A549 (cell line): ENCODE measurements at regions not wholly inside any gene's neighbourhood (a gene's known extent, or its start where the extent isn't known, plus 50 kb on each side); places are given as distances from the start of the nearest gene placed in this dataset.
A peak's percentile ranks its signal among the peaks of the same experiment; 100 is the strongest.

ENCODE experiments used
- ATAC-seq, 2 experiments: fragments of 200-7000 bp in 1 of 2; fragments of >200 bp in 1 of 2; cut with Nextera tagmentation in 1 of 2; cut with Tn5 transposase in 1 of 2; 3 replicates each; pipeline versions ENCODE4 v1.8.0 to v1.9.1; 2018 to 2020; ENCODE audit warnings: mild to moderate bottlenecking in 1 of 2, moderate library complexity in 1 of 2
- CTCF ChIA-PET: fragments of 300-600 bp; sonication (Branson Sonifier 250); formaldehyde crosslinking; extraction: SDS; loops from one replicate; lab custom pipeline; 2021; ENCODE audit warnings: antibody characterized with exemption, inconsistent platforms; lab: Yijun Ruan, JAX
- POLR2A ChIA-PET: fragments of 350-600 bp; formaldehyde crosslinking; extraction: SDS; loops from one replicate; lab custom pipeline; 2021; ENCODE audit warnings: antibody characterized with exemption, inconsistent platforms; lab: Yijun Ruan, JAX
- DNase-seq, 2 experiments: peaks; one replicate each; pipeline versions ENCODE4 v3.0.0 to v3.0.0-alpha.2; 2011 to 2016; ENCODE audit warnings: low read depth in 1 of 2, low spot score in 1 of 2
- FAIRE-seq: peaks from 2 replicates; lab custom pipeline; 2011; peaks lifted over from hg19 to GRCh38; lab: Jason Lieb, UNC
- H3K27ac ChIP-seq, 2 experiments: fragments of >200 bp; sonication (Bioruptor Twin); formaldehyde crosslinking; 3 replicates each; pipeline ENCODE4 v1.5.1; 2016 to 2017
- H3K4me1 ChIP-seq: fragments of >200 bp; sonication (Bioruptor Twin); formaldehyde crosslinking; 3 replicates; pipeline ENCODE4 v1.6.1; 2016
- H3K4me2 ChIP-seq: fragments of >200 bp; sonication (Bioruptor Twin); formaldehyde crosslinking; 3 replicates; pipeline ENCODE4 v1.6.1; 2016
- H3K4me3 ChIP-seq: fragments of >200 bp; sonication (Bioruptor Twin); formaldehyde crosslinking; 3 replicates; pipeline ENCODE4 v1.5.1; 2016
- H3K9me3 ChIP-seq: fragments of >200 bp; sonication (Bioruptor Twin); formaldehyde crosslinking; 3 replicates; pipeline ENCODE4 v1.6.1; 2016
- BHLHE40 ChIP-seq: IDR thresholded peaks from 2 replicates; pipeline ENCODE4 v1.6.1; 2012; ENCODE audit warnings: low read depth, low read length, inconsistent platforms
- CBX2 ChIP-seq: fragments of 200-600 bp; sonication (generic); IDR thresholded peaks from 2 replicates; pipeline ENCODE4 v1.6.1; 2016; ENCODE audit warnings: low read depth, mild to moderate bottlenecking, borderline replicate concordance
- CHD2 ChIP-seq: fragments of 150-350 bp; IDR thresholded peaks from 2 replicates; pipeline ENCODE4 v1.6.1; 2014; ENCODE audit warnings: low read length; ENCODE audit not compliant: partially characterized antibody
- EHMT2 ChIP-seq: fragments of 200-600 bp; sonication (generic); IDR thresholded peaks from 2 replicates; pipeline ENCODE4 v1.6.1; 2016; ENCODE audit warnings: antibody characterized with exemption, low read depth, mild to moderate bottlenecking, moderate library complexity
- FOSL2 ChIP-seq, 2 experiments: fragments of 450-650 bp in 1 of 2; fragments of >200 bp in 1 of 2; sonication (Bioruptor Twin) in 1 of 2; formaldehyde crosslinking; IDR thresholded peaks; 2 replicates each; pipeline versions ENCODE4 v1.5.0 to v1.6.1; 2016 to 2020; ENCODE audit warnings: mild to moderate bottlenecking in 1 of 2, moderate library complexity in 1 of 2
- HOXB13 ChIP-seq: fragments of 250-450 bp; sonication (Bioruptor Pico); IDR thresholded peaks from 2 replicates; pipeline ENCODE4 v1.5.0; 2020; ENCODE audit warnings: low read depth, mild to moderate bottlenecking, moderate library complexity
- JUN ChIP-seq, 2 experiments: fragments of >200 bp; sonication (Bioruptor Twin); formaldehyde crosslinking; IDR thresholded peaks; 2 replicates in 1 of 2; 3 replicates in 1 of 2; pipeline ENCODE4 v1.6.1; 2016 to 2017
- MAFK ChIP-seq: fragments of 450-650 bp; IDR thresholded peaks from 2 replicates; pipeline ENCODE4 v1.6.1; 2014; ENCODE audit not compliant: partially characterized antibody
- MYC ChIP-seq: IDR thresholded peaks from 2 replicates; pipeline ENCODE4 v1.6.1; 2012; ENCODE audit warnings: mild to moderate bottlenecking, inconsistent platforms, low read length, improper control_type of control experiment, borderline replicate concordance
- NPAS2 ChIP-seq: fragments of 250-450 bp; sonication (Bioruptor Pico); IDR thresholded peaks from 2 replicates; pipeline ENCODE4 v1.8.0; 2022; ENCODE audit warnings: mild to moderate bottlenecking, moderate library complexity, borderline replicate concordance
- NR3C1 ChIP-seq: fragments of >200 bp; sonication (Bioruptor Twin); formaldehyde crosslinking; IDR thresholded peaks from 3 replicates; pipeline ENCODE4 v1.6.1; 2017
- PHF8 ChIP-seq: fragments of 200-600 bp; sonication (generic); IDR thresholded peaks from 2 replicates; pipeline ENCODE4 v1.6.1; 2016; ENCODE audit warnings: low read depth, mild to moderate bottlenecking, antibody characterized with exemption, moderate library complexity, borderline replicate concordance
- POLR2A ChIP-seq: IDR thresholded peaks from 2 replicates; pipeline ENCODE4 v1.6.1; 2012; ENCODE audit warnings: mild to moderate bottlenecking, low read length
- RFX5 ChIP-seq: fragments of 450-650 bp; IDR thresholded peaks from 2 replicates; pipeline ENCODE4 v1.7.1; 2014; ENCODE audit warnings: antibody characterized with exemption, mild to moderate bottlenecking, moderate library complexity
- SREBF2 ChIP-seq: fragments of 450-650 bp; IDR thresholded peaks from 2 replicates; pipeline ENCODE4 v1.6.1; 2014; ENCODE audit warnings: mild to moderate bottlenecking, moderate library complexity
- USF2 ChIP-seq: fragments of 450-650 bp; IDR thresholded peaks from 2 replicates; pipeline ENCODE4 v1.6.1; 2014; ENCODE audit warnings: antibody characterized with exemption
- ZFP36 ChIP-seq: fragments of 450-650 bp; IDR thresholded peaks from 2 replicates; pipeline ENCODE4 v1.6.1; 2014; ENCODE audit warnings: borderline replicate concordance; ENCODE audit not compliant: partially characterized antibody
- WGBS: methylation state at CpG from one replicate; pipeline ENCODE4 v1.1.6; 2017; ENCODE audit errors: missing lambda C conversion rate; 5-methylcytosine and 5-hydroxymethylcytosine counted together
- TF ChIP-seq, protein P1 (sequence below): fragments of 200-600 bp; sonication (generic); IDR thresholded peaks from 2 replicates; pipeline ENCODE4 v1.6.1; 2016; ENCODE audit warnings: antibody characterized with exemption, mild to moderate bottlenecking, moderate library complexity
- TF ChIP-seq, protein P2 (sequence below): IDR thresholded peaks from 2 replicates; pipeline ENCODE4 v1.6.1; 2012

GRCh38 chr11:43214471-43214870 lies 97.3 kb upstream of the API5 start:
- DNase-seq (no peak), FAIRE-seq (no peak), ATAC-seq (no peak)
- Histone ChIP-seq H3K27ac (no peak overlapping the region), H3K4me1 (no peaks in the 10 kb centered on the region), H3K4me2 (no peak overlapping the region), H3K4me3 (no peak overlapping the region), H3K9me3 (no peaks in the 10 kb centered on the region)
- POLR2A ChIA-PET, result no interaction called here
- TF ChIP-seq, protein P1, sequence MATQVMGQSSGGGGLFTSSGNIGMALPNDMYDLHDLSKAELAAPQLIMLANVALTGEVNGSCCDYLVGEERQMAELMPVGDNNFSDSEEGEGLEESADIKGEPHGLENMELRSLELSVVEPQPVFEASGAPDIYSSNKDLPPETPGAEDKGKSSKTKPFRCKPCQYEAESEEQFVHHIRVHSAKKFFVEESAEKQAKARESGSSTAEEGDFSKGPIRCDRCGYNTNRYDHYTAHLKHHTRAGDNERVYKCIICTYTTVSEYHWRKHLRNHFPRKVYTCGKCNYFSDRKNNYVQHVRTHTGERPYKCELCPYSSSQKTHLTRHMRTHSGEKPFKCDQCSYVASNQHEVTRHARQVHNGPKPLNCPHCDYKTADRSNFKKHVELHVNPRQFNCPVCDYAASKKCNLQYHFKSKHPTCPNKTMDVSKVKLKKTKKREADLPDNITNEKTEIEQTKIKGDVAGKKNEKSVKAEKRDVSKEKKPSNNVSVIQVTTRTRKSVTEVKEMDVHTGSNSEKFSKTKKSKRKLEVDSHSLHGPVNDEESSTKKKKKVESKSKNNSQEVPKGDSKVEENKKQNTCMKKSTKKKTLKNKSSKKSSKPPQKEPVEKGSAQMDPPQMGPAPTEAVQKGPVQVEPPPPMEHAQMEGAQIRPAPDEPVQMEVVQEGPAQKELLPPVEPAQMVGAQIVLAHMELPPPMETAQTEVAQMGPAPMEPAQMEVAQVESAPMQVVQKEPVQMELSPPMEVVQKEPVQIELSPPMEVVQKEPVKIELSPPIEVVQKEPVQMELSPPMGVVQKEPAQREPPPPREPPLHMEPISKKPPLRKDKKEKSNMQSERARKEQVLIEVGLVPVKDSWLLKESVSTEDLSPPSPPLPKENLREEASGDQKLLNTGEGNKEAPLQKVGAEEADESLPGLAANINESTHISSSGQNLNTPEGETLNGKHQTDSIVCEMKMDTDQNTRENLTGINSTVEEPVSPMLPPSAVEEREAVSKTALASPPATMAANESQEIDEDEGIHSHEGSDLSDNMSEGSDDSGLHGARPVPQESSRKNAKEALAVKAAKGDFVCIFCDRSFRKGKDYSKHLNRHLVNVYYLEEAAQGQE, result peak; percentile 14; the same call in 1 of the 2 replicates
- no peak for TF ChIP-seq HOXB13 (CRISPR knock-in tag)
- 14% methylated on average over 1 of the region's 1 CpG for WGBS
- CTCF ChIA-PET, result no interaction called here

- no peak for DNase-seq
- no peak for ATAC-seq
- FAIRE-seq, result no peak
- ChIA-PET POLR2A (no interaction called here), CTCF (no interaction called here)
- no peak overlapping the region for H3K27ac ChIP-seq
- H3K9me3 ChIP-seq, result no peaks in the 10 kb centered on the region
- no peak overlapping the region for H3K4me3 ChIP-seq
- WGBS, result 11% methylated on average over 7 of the region's 7 CpGs
- TF ChIP-seq, protein P2, sequence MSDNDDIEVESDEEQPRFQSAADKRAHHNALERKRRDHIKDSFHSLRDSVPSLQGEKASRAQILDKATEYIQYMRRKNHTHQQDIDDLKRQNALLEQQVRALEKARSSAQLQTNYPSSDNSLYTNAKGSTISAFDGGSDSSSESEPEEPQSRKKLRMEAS, result no peak
- no peak for TF ChIP-seq NPAS2 (CRISPR knock-in tag)
- no peak for TF ChIP-seq FOSL2 (IDR thresholded peaks at IDR 0.05)
- TF ChIP-seq FOSL2 (CRISPR knock-in tag; IDR thresholded peaks at IDR 0.05), result no peak
- no peak for TF ChIP-seq ZFP36
- TF ChIP-seq SREBF2, result no peak
- no peak for TF ChIP-seq MAFK
- TF ChIP-seq POLR2A, result no peak
- TF ChIP-seq PHF8, result no peak
- TF ChIP-seq CHD2, result no peak
- no peaks in the 10 kb centered on the region for H3K4me1 ChIP-seq
- no peak overlapping the region for H3K4me2 ChIP-seq
Measured at GRCh38 chr11:43217849-43218248, 93.9 kb upstream of the API5 start.

- no peak for DNase-seq
- TF ChIP-seq USF2, result no peak
- no peak for TF ChIP-seq CBX2
- TF ChIP-seq JUN (IDR thresholded peaks at IDR 0.05), result no peak
- TF ChIP-seq BHLHE40, result no peak
- TF ChIP-seq MYC, result no peak
- Histone ChIP-seq H3K27ac (no peak overlapping the region), H3K4me3 (no peak overlapping the region), H3K9me3 (no peaks in the 10 kb centered on the region), H3K4me1 (no peaks in the 10 kb centered on the region), H3K4me2 (no peak overlapping the region)
- ChIA-PET CTCF (no interaction called here), POLR2A (no interaction called here)
- no peak for ATAC-seq
- FAIRE-seq, result no peak
Measured at GRCh38 chr11:43222215-43222614, 89.6 kb upstream of the API5 start.

DNA sequence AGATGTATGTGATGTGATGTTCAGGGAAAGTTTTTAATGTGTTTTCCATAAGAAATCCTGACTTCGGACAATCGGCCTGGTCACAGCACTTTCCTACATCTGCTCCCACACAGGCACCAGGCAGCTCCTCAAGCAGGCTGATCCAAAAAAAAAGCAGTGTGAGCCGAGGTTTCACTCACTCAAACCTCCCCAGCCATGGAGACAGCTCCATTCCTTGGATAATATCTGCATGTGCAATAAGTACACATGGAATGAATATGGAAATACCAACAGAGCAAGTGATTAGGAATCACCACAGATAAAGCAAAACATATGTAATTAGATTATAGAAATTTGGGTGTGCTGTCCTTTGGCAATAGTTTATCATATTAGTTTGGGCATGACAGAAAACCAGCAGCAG lies 88.8 kb upstream of the API5 start:
- H3K4me3 ChIP-seq, result no peak overlapping the region
- no peak overlapping the region for H3K4me2 ChIP-seq
- FAIRE-seq (no peak), DNase-seq (no peak), ATAC-seq (no peak)
- H3K27ac ChIP-seq, result no peak overlapping the region
- H3K9me3 ChIP-seq, result no peaks in the 10 kb centered on the region
- CTCF ChIA-PET, result no interaction called here
- no peaks in the 10 kb centered on the region for H3K4me1 ChIP-seq
- POLR2A ChIA-PET, result no interaction called here
- WGBS, result 17% methylated on average over 3 of the region's 3 CpGs
- TF ChIP-seq, protein P1, result no peak
- TF ChIP-seq NR3C1 (no peak), FOSL2 (IDR thresholded peaks at IDR 0.05) (no peak), FOSL2 (CRISPR knock-in tag; IDR thresholded peaks at IDR 0.05) (no peak), EHMT2 (no peak), RFX5 (no peak), ZFP36 (no peak)
